ENCODE measurements at regions not wholly inside any gene's neighbourhood (a gene's known extent, or its start where the extent isn't known, plus 50 kb on each side); places are given as distances from the start of the nearest gene placed in this dataset.
"Not testable (repeated sequence)": the region's sequence is repeated elsewhere in the genome, so short reads cannot be mapped to it uniquely, and the experiment has no call there.

DNA sequence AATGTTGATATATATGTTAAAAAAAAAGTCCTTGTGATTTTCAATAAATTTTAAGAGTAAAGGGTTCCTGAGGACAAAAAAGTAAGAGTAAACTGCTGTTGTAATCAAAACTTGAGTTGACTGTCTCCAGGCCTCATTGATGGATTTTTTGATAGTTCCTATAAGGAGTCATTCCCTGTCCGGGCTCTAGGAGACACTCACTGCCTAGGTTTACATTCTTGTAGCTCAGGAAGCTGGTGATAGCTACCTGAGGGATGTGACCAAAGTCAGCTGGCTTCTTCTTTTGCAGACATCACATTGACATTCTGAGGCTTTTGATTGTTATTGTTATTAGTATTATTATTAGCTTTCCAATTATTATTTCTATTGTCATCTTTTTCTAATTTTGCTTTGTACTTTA is 116.5 kb upstream of the FBXL7 start:
- DNase-seq, result no peak

DNA sequence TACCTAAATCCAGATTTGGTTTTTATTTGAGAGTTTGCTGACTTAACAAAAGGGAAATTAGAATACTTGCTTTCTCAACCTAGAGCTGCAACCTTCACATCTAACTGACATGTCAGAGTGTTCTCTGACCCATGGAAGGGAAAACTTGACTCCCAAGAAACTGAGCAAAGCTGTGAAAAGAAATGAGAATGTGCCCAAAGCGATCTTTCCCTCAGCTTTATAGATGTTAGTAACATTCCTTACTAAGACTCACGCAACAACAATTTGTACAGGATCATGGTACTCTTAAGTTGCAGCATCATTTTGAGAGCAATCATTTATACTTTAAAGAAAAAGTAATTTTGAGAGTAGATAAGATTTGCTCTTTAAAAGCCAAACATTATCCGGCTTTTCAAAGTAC is 117.0 kb upstream of the FBXL7 start:
- DNase-seq, result no peak

DNA sequence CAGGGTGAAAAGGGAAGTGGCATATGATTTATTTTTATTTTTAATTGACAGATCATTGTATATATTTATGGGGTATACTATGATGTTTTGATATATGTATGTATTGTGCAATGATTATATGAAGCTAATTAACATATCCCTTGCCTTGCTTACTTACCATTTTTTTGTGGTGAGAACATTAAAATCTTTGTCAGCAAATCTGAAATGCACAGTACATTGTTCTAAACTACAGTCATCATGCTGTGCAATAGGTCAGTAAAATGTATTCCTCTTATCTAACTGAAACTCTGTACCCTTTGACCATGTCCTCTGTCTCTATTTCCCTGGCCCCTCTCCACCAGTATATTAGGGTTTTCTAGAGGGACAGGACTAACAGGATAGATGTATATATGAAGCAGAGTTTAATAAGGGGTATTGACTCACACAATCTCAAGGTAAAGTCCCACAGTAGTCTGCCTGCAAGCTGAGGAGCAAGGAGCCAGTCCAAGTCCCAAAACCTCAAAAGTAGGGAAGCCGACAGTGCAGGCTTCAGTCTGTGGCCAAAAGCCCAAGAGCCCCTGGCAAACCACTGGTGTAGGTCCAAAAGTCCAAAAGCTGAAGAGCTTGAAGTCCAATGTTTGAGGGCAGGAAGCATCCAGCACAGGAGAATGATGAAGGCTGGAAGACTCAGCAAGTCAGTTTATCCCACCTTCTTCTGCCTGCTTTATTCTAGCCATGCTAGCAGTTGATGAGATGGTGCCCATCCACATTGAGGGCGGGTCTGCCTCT is 122.2 kb upstream of the FBXL7 start:
- DNase-seq, result no peak

DNA sequence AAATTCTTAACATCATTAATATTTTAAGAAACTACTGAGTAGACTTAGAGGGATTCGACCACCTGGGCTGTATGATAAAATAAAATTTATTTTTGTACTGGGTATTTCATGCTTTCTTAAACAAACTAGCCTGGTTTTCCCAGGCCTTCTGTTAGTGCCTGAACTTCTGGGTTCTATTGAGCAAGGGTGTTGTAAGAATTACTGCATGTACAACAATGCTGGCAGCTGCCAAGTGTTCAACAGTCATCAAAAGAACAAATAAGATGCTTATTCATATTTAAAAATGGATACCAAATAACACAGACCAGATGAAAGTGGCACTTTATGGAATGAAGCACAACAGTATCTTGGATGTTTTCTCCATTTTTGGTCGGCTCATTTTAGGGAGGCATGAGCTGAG is 123.2 kb upstream of the FBXL7 start:
- DNase-seq, result no peak

DNA sequence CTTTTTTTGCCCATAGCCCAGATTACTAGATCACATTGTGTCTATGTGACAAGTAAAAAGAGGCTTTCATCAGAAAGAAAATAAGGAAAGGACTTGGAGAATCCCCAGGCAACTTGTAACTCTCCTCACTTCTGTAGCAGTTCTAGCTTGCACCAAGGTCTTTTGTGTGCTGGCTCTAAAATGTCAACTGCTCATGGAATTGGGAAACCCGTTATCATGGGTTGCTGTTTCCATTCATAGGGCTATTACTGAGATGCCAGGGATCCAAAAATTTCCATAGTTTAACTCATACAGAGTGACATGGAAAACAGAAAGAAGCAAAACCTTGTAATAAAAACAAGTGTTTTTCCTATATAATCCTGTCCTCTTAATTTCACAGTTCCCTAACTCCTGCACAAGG is 123.9 kb upstream of the FBXL7 start:
- no peak for DNase-seq

DNA sequence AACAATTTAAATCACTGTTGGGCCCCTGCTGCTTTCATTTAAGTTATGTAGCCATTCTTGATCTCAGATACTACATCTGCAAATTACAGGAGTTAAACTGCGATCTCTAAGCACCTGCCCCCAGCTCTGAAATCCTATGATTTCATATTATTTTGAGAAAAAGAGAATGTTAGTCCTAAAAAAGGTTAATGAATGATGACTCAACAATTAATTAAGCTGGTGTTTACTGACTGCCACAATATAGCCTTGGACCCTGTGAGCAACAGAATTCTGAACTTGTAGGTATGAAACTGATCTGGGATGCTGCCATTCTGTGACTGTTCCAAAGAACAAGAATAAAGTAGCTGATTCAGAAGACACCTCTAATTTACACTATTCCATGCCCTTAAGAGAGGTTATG is 124.4 kb upstream of the FBXL7 start:
- DNase-seq, result no peak

DNA sequence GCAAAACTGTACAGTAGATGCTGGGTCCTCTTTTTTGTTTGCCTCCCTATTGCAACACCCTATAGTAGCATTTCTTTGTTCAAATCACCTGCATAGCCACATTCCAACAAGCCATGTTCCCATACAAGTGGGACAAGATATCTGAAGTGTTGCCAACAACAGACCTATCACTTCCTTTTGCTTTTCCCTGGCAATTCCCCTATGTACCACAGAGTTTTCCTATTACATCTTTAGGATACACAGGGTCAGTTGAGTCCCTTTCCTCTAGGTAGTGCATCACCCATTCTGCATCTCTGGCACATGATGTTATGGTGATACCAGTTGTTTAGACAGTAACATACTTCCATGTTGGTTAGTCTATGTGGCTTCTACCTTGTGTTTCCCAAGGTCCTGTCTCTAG is 125.1 kb upstream of the FBXL7 start:
- DNase-seq, result no peak

GRCh38 chr5:15373151-15373550 is 126.8 kb upstream of the FBXL7 start:
- no peak for DNase-seq

DNA sequence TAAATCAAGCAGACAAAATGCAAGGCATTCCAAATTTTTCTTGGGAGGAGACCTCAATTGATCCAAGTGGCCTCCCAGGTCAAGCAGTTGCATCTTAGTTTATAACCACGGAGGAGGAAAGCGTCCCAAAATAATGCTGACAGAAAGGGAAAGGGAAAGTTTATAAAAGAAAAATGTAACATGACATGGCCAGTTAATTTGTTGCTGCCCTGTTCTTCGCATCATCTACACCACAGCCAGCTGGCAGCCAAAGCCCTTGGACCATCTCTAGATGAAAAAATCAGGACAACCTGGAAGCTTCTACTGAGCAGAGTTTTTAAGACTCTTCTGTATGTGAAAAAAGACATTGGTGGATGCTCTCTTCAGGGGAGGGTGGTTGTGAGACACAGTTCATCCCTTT is 128.8 kb upstream of the FBXL7 start:
- no peak for DNase-seq

DNA sequence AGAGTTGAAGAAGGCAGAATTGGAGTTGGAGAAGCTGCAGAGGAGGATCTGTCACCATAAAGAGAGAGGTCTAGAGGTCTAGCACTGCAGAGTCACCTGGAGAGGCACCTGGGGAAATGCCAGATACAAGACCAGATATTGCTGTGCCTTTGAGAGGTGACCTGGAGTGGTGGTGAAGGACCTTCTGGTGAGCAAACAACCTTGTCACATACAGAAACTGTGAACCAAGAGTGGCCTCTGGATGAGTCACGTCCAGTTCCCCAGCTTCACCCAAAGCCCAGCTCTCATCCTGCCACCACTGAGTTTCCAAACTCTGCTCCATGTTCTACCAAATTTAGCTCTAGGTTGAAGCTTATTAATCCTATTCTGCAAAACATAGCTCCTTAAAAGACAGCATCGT is 131.1 kb upstream of the FBXL7 start:
- DNase-seq, result no peak

DNA sequence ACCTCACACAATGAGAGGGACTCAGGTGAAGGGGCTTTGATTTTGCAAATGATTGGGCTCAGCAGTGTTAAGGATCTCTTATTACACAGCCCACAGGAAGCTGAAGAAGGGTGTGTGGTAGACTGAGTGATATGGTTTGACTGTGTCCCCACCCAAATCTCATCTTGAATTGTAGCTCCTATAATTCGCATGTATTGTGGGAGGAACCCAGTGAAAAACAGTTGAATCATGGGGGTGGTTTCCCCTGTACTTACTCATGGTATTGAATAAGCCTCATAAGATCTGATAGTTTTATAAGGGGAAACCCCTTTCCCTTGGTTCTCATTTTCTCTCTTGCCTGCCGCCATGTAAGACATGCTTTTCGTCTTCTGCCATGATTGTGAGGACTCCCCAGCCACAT is 132.5 kb upstream of the FBXL7 start:
- DNase-seq, result no peak

DNA sequence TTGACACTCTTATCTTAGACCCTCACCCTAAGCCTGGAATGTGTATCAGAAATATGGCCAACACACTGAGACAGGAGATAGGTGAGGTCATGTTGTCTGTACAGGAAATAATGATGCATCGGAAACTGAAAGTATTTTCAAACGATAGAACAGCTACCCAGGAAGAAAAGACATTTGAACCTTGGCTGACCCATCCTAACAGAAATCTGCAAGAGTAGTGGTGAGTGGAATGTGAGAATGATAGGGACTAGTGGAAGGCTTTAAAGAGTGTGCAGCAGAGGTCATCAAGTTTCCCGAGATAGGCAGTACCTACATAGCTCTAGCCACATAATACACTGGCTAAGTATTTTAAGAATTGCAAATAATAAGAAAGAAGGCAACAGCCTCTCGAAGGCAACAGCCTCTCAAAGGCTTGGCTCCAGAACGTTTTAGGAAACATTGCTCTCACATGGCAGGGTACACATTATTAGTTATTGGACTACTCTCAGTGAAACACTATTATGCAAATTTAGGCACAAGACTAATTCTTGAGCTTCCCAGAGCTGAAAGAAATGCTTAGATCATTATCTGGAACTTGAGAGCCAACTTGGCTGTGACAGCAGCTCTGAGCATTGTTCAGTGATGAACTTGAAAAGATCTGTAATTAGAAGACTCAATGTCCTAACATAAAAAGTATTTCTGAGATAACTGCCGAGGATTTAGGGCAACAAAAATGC is 133.1 kb upstream of the FBXL7 start:
- no peak for DNase-seq

- no peak for DNase-seq
Measured at GRCh38 chr5:15365070-15365469, 134.9 kb upstream of the FBXL7 start.

DNA sequence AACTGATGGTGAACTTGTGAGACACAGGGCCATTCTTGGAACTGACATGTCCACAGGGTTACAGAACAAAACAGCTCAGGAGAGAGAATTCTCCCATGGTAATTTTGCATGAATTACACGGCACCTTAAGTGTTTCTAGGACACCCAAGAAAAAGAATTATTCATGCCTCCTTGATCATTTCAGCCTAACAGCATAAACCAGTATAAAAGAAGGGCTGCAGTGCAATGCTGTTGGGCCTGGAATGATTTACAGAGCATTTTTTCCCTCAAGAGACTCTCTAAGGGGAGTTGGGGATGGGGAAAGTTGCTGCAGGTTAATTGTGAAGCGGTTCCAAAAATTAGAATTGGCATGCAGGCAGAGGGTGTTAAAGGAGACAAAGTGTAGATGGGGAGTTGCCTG is 136.4 kb upstream of the FBXL7 start:
- DNase-seq, result no peak

GRCh38 chr5:15357092-15357453 is 142.9 kb upstream of the FBXL7 start:
- DNase-seq, result not testable (repeated sequence)

DNA sequence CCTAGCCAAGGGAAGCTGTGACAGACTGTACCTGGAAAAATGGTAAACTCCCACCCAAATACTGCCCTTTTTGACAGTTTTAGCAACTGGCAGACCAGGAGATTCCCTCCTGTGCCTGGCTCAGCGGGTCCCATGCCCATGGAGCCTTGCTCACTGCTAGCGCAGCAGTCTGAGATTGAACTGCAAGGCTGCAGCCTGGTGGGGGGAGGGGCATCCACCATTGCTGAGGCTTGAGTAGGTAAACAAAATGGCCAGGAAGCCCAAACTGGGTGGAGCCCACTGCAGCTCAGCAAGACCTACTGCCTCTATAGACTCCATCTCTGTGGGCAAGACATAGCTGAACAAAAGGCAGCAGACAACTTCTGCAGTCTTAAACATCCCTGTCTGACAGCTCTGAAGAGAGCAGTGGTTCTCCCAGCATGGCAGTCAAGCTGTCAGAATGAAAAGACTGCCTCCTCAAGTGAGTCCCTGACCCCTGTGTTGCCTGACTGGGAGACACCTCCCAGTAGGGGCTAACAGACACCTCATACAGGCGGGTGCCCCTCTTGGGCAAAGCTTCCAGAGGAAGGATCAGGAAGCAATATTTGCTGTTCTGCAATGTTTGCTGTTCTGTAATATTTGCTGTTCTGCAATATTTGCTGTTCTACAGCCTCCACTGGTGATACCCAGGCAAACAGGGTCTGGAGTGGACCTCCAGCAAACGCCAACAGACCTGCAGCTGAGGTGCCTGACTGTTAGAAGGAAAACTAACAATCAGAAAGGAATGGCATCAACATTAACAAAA is 143.5 kb upstream of the FBXL7 start:
- not testable (repeated sequence) for DNase-seq

DNA sequence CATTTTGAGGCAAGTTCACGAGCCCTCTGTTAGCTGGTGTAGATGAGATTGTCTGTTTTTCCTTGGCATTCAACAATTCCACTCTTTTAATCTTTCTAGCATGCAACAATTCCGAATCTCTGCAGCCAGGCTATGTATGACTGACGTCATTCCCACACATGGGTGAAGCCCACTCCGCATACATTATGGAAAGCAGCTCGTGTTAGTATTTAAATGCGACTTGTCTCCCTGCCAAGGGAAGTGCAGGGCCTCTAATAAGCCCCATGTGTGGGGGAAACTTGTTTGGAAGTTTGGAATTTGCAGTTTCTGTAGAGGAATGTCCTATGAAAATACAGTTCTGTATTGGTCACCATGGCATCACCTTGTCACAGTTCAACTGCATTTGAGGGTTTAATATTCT is 146.0 kb upstream of the FBXL7 start:
- DNase-seq, result no peak

- DNase-seq, result no peak
Measured at GRCh38 chr5:15353086-15353645, 146.8 kb upstream of the FBXL7 start.

GRCh38 chr5:15350614-15351013 is 149.4 kb upstream of the FBXL7 start:
- no peak for DNase-seq

DNA sequence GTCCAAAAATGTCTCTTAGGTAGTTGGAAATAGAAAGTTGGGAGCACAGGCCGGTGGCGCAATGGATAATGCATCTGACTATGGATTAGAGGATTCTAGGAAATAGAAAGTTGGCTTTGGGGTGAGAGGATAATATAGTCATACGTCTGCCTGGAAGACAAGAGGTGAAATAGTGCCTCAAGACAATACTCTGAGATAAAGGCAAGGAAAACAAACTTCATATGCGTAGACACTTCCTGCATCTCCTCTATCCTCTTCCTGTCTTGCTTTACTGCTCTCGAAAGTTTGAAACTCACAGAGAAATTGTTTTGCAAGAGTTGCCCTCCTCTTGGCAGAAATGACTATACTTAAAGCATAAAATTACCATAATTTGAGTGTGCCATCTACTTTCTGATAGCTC is 153.2 kb upstream of the FBXL7 start:
- DNase-seq, result no peak

- no peak for DNase-seq
Measured at GRCh38 chr5:15344954-15345353, 155.0 kb upstream of the FBXL7 start.

- no peak for DNase-seq
Measured at GRCh38 chr5:15338546-15338945, 161.4 kb upstream of the FBXL7 start.

GRCh38 chr5:15334551-15335266 is 165.3 kb upstream of the FBXL7 start:
- no peak for DNase-seq
